IMR-90 (cell line): ENCODE measurements at regions not wholly inside any gene's neighbourhood (a gene's known extent, or its start where the extent isn't known, plus 50 kb on each side); places are given as distances from the start of the nearest gene placed in this dataset.

Source experiments
- CEBPB ChIP-seq: IDR thresholded peaks from 2 replicates; pipeline ENCODE4 v1.6.1; 2012; ENCODE audit warnings: low read depth, low read length, improper control_type of control experiment
- CHD1 ChIP-seq: IDR thresholded peaks from 2 replicates; pipeline ENCODE4 v1.6.1; 2012; ENCODE audit warnings: low read depth, low read length, improper control_type of control experiment
- CTCF ChIP-seq: conservative IDR thresholded peaks from 2 replicates; pipeline ENCODE4 v1.5.1; 2012; ENCODE audit warnings: mild to moderate bottlenecking, low read depth, low read length, improper control_type of control experiment
- ELK1 ChIP-seq: fragments of 150-350 bp; IDR thresholded peaks from 2 replicates; pipeline ENCODE4 v1.6.1; 2016; ENCODE audit warnings: low read depth, mild to moderate bottlenecking, low read length, moderate library complexity, borderline replicate concordance
- MAFK ChIP-seq: IDR thresholded peaks from 2 replicates; pipeline ENCODE4 v1.6.1; 2012; ENCODE audit warnings: low read depth, low read length, improper control_type of control experiment
- MAZ ChIP-seq: IDR thresholded peaks from 2 replicates; pipeline ENCODE4 v1.6.1; 2012; ENCODE audit warnings: low read depth, mild to moderate bottlenecking, low read length, improper control_type of control experiment, moderate library complexity, borderline replicate concordance
- MXI1 ChIP-seq: IDR thresholded peaks from 2 replicates; pipeline ENCODE4 v1.6.1; 2012; ENCODE audit warnings: low read depth, mild to moderate bottlenecking, low read length, moderate library complexity, borderline replicate concordance
- NFE2L2 ChIP-seq: fragments of 150-350 bp; IDR thresholded peaks from 2 replicates; pipeline ENCODE4 v1.6.1; 2016; ENCODE audit warnings: low read depth, mild to moderate bottlenecking, low read length
- POLR2A ChIP-seq: IDR thresholded peaks from 2 replicates; pipeline ENCODE4 v1.6.1; 2012; ENCODE audit warnings: mild to moderate bottlenecking, low read depth, low read length
- RAD21 ChIP-seq: IDR thresholded peaks from 2 replicates; pipeline ENCODE4 v1.6.1; 2012; ENCODE audit warnings: low read length, improper control_type of control experiment
- RFX5 ChIP-seq: IDR thresholded peaks from 2 replicates; pipeline ENCODE4 v1.8.0; 2012; ENCODE audit warnings: low read depth, mild to moderate bottlenecking, low read length, moderate library complexity
- SMC3 ChIP-seq: fragments of 150-350 bp; IDR thresholded peaks from 2 replicates; pipeline ENCODE4 v1.6.1; 2016; ENCODE audit warnings: low read depth, mild to moderate bottlenecking, antibody characterized with exemption, low read length, moderate library complexity
- USF2 ChIP-seq: fragments of 150-350 bp; IDR thresholded peaks from 2 replicates; pipeline ENCODE4 v1.6.1; 2017; ENCODE audit warnings: mild to moderate bottlenecking, antibody characterized with exemption, low read length, low read depth

GRCh38 chr20:51958099-51959065 is 156.1 kb upstream of the SALL4 start:
- TF ChIP-seq MXI1 (no peak), POLR2A (no peak), CHD1 (no peak), USF2 (no peak), RFX5 (no peak), CEBPB (peak; percentile 72), RAD21 (no peak), CTCF (no peak), MAFK (no peak), SMC3 (no peak), ELK1 (no peak), NFE2L2 (no peak), MAZ (no peak)
